Erythroblast (primary cell): ENCODE measurements at regions not wholly inside any gene's neighbourhood (a gene's known extent, or its start where the extent isn't known, plus 50 kb on each side); places are given as distances from the start of the nearest gene placed in this dataset.

Experiments used
- GATA1 ChIP-seq: IDR thresholded peaks from 2 replicates; pipeline ENCODE4 v1.6.1; 2011; ENCODE audit warnings: low read depth, mild to moderate bottlenecking, control low read depth, low read length, moderate library complexity
- POLR2A ChIP-seq: IDR thresholded peaks from 2 replicates; pipeline ENCODE4 v1.6.1; 2011; ENCODE audit warnings: mild to moderate bottlenecking, low read length

DNA sequence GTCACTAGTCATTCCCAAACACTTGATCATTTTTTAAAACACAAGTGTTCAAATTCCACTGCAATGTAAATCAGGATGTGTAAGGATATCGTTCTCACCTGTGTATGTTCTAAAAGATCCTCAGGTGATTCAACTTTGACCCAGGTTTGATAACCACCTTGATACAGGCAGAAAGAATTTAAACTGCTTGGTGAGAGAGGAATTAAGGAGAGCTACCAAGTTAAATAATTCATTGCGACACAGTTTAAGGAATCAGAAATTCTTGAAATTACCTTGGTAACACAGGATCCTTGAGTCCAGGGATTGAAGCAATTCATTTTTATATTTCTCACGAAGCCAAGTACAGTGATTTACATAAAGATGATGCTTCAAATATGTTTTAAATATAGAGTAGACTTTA, 80.7 kb upstream of the EHBP1 start:
- TF ChIP-seq POLR2A: no peak
- no peak for TF ChIP-seq GATA1
